Esophagus squamous epithelium (tissue), 4 donors: ENCODE measurements at regions not wholly inside any gene's neighbourhood (a gene's known extent, or its start where the extent isn't known, plus 50 kb on each side); places are given as distances from the start of the nearest gene placed in this dataset.
"Not testable (repeated sequence)": the region's sequence is repeated elsewhere in the genome, so short reads cannot be mapped to it uniquely, and the experiment has no call there.

Source experiments
- POLR2A ChIP-seq, 4 donors: fragments of 450-650 bp; IDR thresholded peaks; one replicate each; pipeline ENCODE4 v1.6.1; 2017; ENCODE audit warnings: antibody characterized with exemption in 4 of 4, mild to moderate bottlenecking in 4 of 4, moderate library complexity in 3 of 4
- TF ChIP-seq, protein P1 (sequence below), 6 experiments: fragments of 450-650 bp in 4 of 6; fragments of 200-600 bp in 2 of 6; sonication (generic) in 2 of 6; IDR thresholded peaks; one replicate each; pipeline ENCODE4 v1.5.1; 2016 to 2019; ENCODE audit warnings: antibody characterized with exemption in 6 of 6, mild to moderate bottlenecking in 4 of 6, moderate library complexity in 4 of 6

DNA sequence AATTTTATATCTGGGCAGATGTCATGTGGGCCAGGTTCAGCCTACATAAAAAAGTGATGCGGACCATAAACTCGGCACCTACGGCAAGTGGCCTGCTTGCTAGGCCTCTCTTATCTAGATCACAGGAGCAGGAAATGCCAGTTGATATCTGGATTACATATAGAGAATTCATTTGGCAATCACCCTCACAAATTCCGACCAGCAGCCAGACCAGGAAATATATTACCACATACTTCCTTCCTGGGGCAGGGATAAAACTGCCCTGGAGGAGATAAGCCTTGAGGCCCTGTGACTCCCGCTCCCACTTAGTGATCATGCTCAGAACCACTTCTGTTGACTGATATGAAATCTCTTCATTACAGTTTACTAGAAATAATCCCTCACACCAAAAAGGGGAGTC is 282.4 kb upstream of the FRG1 start:
- TF ChIP-seq, protein P1, sequence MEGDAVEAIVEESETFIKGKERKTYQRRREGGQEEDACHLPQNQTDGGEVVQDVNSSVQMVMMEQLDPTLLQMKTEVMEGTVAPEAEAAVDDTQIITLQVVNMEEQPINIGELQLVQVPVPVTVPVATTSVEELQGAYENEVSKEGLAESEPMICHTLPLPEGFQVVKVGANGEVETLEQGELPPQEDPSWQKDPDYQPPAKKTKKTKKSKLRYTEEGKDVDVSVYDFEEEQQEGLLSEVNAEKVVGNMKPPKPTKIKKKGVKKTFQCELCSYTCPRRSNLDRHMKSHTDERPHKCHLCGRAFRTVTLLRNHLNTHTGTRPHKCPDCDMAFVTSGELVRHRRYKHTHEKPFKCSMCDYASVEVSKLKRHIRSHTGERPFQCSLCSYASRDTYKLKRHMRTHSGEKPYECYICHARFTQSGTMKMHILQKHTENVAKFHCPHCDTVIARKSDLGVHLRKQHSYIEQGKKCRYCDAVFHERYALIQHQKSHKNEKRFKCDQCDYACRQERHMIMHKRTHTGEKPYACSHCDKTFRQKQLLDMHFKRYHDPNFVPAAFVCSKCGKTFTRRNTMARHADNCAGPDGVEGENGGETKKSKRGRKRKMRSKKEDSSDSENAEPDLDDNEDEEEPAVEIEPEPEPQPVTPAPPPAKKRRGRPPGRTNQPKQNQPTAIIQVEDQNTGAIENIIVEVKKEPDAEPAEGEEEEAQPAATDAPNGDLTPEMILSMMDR (IDR thresholded peaks at IDR 0.05) = not testable (repeated sequence)
- not testable (repeated sequence) for TF ChIP-seq POLR2A (IDR thresholded peaks at IDR 0.05)
